HG03280 (cell line): ENCODE measurements at regions not wholly inside any gene's neighbourhood (a gene's known extent, or its start where the extent isn't known, plus 50 kb on each side); places are given as distances from the start of the nearest gene placed in this dataset.
A peak's percentile ranks its signal among the peaks of the same experiment; 100 is the strongest.

Experiments
- ATAC-seq: cut with Tn5 transposase; IDR thresholded peaks from one replicate; pipeline ENCODE4 v1.9.1; 2021; ENCODE audit warnings: mild to moderate bottlenecking, moderate library complexity; ENCODE audit not compliant: unreplicated experiment

- ATAC-seq: no peak
Measured at GRCh38 chr6:137731600-137731959, 135.5 kb upstream of the TNFAIP3 start.

- ATAC-seq: no peak
Measured at GRCh38 chr6:137731960-137732616, 135.0 kb upstream of the TNFAIP3 start.

GRCh38 chr6:137733372-137733771 lies 133.7 kb upstream of the TNFAIP3 start:
- no peak for ATAC-seq

- ATAC-seq: no peak
Measured at GRCh38 chr6:137734005-137734874, 132.8 kb upstream of the TNFAIP3 start.

- no peak for ATAC-seq
Measured at GRCh38 chr6:137734875-137735182, 132.2 kb upstream of the TNFAIP3 start.

- ATAC-seq: peak; percentile 65
Measured at GRCh38 chr6:137736048-137736818, 130.8 kb upstream of the TNFAIP3 start.

- no peak for ATAC-seq
Measured at GRCh38 chr6:137736911-137737310, 130.1 kb upstream of the TNFAIP3 start.

GRCh38 chr6:137737836-137738596 lies 129.0 kb upstream of the TNFAIP3 start:
- ATAC-seq: no peak

GRCh38 chr6:137738931-137739504 lies 128.0 kb upstream of the TNFAIP3 start:
- ATAC-seq: no peak

- no peak for ATAC-seq
Measured at GRCh38 chr6:137739544-137739943, 127.5 kb upstream of the TNFAIP3 start.

- ATAC-seq: no peak
Measured at GRCh38 chr6:137740091-137740755, 126.8 kb upstream of the TNFAIP3 start.

- ATAC-seq: no peak
Measured at GRCh38 chr6:137740967-137741761, 125.9 kb upstream of the TNFAIP3 start.

GRCh38 chr6:137743493-137743892 lies 123.6 kb upstream of the TNFAIP3 start:
- no peak for ATAC-seq

- ATAC-seq: no peak
Measured at GRCh38 chr6:137744877-137745276, 122.2 kb upstream of the TNFAIP3 start.

GRCh38 chr6:137745321-137745720 lies 121.7 kb upstream of the TNFAIP3 start:
- no peak for ATAC-seq

- no peak for ATAC-seq
Measured at GRCh38 chr6:137746264-137746663, 120.8 kb upstream of the TNFAIP3 start.

- ATAC-seq: no peak
Measured at GRCh38 chr6:137749696-137750211, 117.3 kb upstream of the TNFAIP3 start.

- ATAC-seq: no peak
Measured at GRCh38 chr6:137750297-137750696, 116.8 kb upstream of the TNFAIP3 start.
